OCI-LY3 (cell line): ENCODE measurements at regions not wholly inside any gene's neighbourhood (a gene's known extent, or its start where the extent isn't known, plus 50 kb on each side); places are given as distances from the start of the nearest gene placed in this dataset.

Experiments used
- EZH2phosphoT487 ChIP-seq: fragments of 200-600 bp; shearing (Covaris generic); IDR thresholded peaks from 2 replicates; pipeline ENCODE4 v1.6.1; 2018; ENCODE audit warnings: antibody characterized with exemption, mixed run types, low read depth
- TF ChIP-seq, protein P1 (sequence below): fragments of 200-600, 300-600 bp; sonication (generic); IDR thresholded peaks from 2 replicates; pipeline ENCODE4 v1.5.1; 2014; ENCODE audit warnings: antibody characterized with exemption, low read length, low read depth

DNA sequence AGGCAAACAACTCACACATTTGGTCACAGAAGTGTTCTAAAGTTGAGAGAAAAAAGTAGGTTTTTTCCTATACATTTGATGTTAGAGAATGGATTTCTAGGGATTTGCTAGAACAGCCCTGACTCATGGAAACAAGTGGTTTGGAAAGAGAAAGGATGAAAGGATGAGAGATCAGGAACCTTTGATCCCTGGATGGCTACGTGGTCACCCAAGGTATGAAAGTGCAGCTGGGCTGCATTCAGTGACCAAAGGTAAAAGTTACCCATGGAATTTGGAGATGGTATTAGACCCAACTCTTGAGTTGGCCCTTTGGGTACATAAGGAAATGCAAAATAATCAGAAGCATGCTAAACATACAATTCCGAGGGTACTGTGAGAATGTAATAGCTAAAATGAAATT lies 61.3 kb upstream of the SPIN1 start:
- TF ChIP-seq, protein P1, sequence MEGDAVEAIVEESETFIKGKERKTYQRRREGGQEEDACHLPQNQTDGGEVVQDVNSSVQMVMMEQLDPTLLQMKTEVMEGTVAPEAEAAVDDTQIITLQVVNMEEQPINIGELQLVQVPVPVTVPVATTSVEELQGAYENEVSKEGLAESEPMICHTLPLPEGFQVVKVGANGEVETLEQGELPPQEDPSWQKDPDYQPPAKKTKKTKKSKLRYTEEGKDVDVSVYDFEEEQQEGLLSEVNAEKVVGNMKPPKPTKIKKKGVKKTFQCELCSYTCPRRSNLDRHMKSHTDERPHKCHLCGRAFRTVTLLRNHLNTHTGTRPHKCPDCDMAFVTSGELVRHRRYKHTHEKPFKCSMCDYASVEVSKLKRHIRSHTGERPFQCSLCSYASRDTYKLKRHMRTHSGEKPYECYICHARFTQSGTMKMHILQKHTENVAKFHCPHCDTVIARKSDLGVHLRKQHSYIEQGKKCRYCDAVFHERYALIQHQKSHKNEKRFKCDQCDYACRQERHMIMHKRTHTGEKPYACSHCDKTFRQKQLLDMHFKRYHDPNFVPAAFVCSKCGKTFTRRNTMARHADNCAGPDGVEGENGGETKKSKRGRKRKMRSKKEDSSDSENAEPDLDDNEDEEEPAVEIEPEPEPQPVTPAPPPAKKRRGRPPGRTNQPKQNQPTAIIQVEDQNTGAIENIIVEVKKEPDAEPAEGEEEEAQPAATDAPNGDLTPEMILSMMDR, result no peak
- no peak for TF ChIP-seq EZH2phosphoT487
